Endothelial cell of umbilical vein (primary cell): ENCODE measurements at regions not wholly inside any gene's neighbourhood (a gene's known extent, or its start where the extent isn't known, plus 50 kb on each side); places are given as distances from the start of the nearest gene placed in this dataset.

Experiments used
- EZH2 ChIP-seq: IDR thresholded peaks from 2 replicates; pipeline ENCODE4 v1.6.1; 2012; ENCODE audit warnings: borderline replicate concordance, low read depth, mild to moderate bottlenecking, moderate library complexity, low read length, inconsistent platforms; ENCODE audit not compliant: severe bottlenecking
- GATA2 ChIP-seq: IDR thresholded peaks from 2 replicates; pipeline ENCODE4 v1.7.0; 2011; ENCODE audit warnings: low read depth, mild to moderate bottlenecking, moderate library complexity, mixed read lengths, low read length; ENCODE audit not compliant: insufficient read length, insufficient read depth
- JUN ChIP-seq: IDR thresholded peaks from 2 replicates; pipeline ENCODE4 v1.6.1; 2011; ENCODE audit warnings: borderline replicate concordance, low read depth; ENCODE audit not compliant: insufficient read length, insufficient read depth
- MAX ChIP-seq: IDR thresholded peaks from 2 replicates; pipeline ENCODE4 v1.6.1; 2011; ENCODE audit not compliant: insufficient read depth, insufficient read length
- MYC ChIP-seq: IDR thresholded peaks from one replicate; pipeline ENCODE4 v1.6.1; 2011; ENCODE audit warnings: mild to moderate bottlenecking, low read depth, low read length
- POLR2A ChIP-seq: IDR thresholded peaks from 2 replicates; pipeline ENCODE4 v1.6.1; 2012; ENCODE audit warnings: low read depth, mild to moderate bottlenecking, control low read depth, low read length
- POLR2AphosphoS5 ChIP-seq: IDR thresholded peaks from 2 replicates; pipeline ENCODE4 v1.6.1; 2012; ENCODE audit warnings: low read depth, mild to moderate bottlenecking, control low read depth, low read length, moderate library complexity; ENCODE audit not compliant: insufficient read depth
- TF ChIP-seq, protein P1 (sequence below), 2 donors: IDR thresholded peaks; 1 replicate in 1 of 2; 2 replicates in 1 of 2; pipeline ENCODE4 v1.5.1; 2011; ENCODE audit warnings: low read length in 2 of 2, mild to moderate bottlenecking in 2 of 2, moderate library complexity in 2 of 2, control low read depth in 1 of 2, inconsistent platforms in 1 of 2, low read depth in 1 of 2; ENCODE audit not compliant: insufficient read depth in 1 of 2; ENCODE audit errors: extremely low read depth in 1 of 2

- TF ChIP-seq, protein P1, sequence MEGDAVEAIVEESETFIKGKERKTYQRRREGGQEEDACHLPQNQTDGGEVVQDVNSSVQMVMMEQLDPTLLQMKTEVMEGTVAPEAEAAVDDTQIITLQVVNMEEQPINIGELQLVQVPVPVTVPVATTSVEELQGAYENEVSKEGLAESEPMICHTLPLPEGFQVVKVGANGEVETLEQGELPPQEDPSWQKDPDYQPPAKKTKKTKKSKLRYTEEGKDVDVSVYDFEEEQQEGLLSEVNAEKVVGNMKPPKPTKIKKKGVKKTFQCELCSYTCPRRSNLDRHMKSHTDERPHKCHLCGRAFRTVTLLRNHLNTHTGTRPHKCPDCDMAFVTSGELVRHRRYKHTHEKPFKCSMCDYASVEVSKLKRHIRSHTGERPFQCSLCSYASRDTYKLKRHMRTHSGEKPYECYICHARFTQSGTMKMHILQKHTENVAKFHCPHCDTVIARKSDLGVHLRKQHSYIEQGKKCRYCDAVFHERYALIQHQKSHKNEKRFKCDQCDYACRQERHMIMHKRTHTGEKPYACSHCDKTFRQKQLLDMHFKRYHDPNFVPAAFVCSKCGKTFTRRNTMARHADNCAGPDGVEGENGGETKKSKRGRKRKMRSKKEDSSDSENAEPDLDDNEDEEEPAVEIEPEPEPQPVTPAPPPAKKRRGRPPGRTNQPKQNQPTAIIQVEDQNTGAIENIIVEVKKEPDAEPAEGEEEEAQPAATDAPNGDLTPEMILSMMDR (IDR thresholded peaks at IDR 0.05; ENCODE audit: extremely low read depth in 1 of 2, insufficient read depth in 1 of 2, low read depth in 1 of 2, low read length in 2 of 2), result no peak
- TF ChIP-seq POLR2AphosphoS5 (no peak), POLR2A (no peak), EZH2 (no peak), JUN (no peak), GATA2 (no peak), MAX (no peak), MYC (no peak)
Observed at GRCh38 chr10:78742406-78742729, 326.4 kb upstream of the ZMIZ1 start.
